ENCODE measurements at regions not wholly inside any gene's neighbourhood (a gene's known extent, or its start where the extent isn't known, plus 50 kb on each side); places are given as distances from the start of the nearest gene placed in this dataset.

DNA sequence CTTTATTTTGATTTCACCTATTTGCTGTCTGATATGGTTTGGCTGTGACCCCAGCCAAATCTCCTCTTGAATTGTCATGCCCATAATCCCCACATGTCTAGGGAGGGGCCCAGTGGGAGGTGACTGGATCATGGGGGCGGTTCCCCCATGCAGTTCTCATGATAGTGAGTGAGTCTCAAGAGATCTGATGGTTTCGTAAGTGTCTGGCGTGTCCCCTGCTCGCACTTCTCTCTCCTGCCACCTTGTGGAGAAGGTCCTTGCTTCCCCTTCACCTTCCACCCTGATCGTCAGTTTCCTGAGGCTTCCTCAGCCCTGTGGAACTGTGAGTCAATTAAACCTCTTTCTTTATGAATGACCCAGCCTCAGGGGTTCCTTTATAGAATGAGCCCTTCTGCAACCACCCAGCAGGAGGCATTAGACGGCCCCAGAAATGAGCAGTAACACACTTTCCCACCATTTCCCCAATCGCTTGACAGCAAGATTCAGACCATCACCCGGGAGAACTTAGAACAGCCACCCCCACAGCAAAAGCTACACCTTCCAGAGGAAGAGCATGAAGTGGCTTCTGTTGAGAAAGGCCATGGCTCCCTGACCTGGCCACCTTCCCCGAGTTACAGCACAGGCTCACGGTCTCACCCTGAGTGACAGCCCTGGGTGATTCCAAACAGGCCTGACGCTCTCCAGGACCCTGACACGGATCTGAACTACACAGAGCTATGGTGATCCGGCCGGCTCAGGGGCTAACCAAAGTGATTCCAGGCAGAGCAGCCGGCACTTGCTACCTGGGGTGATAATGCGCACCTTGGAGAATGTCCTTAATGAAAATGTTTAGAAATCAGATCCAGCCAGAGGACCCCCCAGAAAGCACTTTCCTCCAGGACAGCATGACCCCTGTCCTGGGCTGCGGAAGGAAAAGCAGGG is 131.2 kb upstream of the CDH4 start:
- TF ChIP-seq, protein P1, sequence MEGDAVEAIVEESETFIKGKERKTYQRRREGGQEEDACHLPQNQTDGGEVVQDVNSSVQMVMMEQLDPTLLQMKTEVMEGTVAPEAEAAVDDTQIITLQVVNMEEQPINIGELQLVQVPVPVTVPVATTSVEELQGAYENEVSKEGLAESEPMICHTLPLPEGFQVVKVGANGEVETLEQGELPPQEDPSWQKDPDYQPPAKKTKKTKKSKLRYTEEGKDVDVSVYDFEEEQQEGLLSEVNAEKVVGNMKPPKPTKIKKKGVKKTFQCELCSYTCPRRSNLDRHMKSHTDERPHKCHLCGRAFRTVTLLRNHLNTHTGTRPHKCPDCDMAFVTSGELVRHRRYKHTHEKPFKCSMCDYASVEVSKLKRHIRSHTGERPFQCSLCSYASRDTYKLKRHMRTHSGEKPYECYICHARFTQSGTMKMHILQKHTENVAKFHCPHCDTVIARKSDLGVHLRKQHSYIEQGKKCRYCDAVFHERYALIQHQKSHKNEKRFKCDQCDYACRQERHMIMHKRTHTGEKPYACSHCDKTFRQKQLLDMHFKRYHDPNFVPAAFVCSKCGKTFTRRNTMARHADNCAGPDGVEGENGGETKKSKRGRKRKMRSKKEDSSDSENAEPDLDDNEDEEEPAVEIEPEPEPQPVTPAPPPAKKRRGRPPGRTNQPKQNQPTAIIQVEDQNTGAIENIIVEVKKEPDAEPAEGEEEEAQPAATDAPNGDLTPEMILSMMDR (IDR thresholded peaks at IDR 0.05; ENCODE audit: low read depth, low read length): peak; percentile 62
- in situ Hi-C loops (cut with HindIII; ENCODE audit: low sequenced_read_pairs): no loop called here
- peak; percentile 51 for DNase-seq (ENCODE audit: low read depth, low spot score)
- no peak overlapping the region for H3K4me3 ChIP-seq (ENCODE audit: low read depth, low read length)

DNA sequence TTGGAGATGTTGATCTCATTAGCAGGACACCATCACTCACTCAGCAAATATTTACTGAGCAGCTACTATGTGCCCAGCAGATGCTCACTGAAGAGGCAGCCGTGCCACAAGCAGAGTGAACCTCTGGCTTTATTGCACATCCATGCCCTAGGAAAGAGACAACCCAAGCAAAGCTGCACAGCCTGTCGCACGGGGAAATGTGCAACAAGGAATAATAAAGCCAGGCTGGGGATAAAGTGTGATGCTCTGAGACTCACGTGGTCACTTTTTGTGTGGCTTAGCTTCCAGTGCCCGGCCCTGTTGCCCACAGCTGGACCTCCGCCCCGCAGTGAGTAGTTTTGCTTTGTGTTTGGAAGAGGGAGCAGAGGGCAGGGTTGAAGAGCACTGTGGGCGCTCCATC is 130.4 kb upstream of the CDH4 start:
- H3K4me3 ChIP-seq (ENCODE audit: low read depth, low read length): no peak overlapping the region
- TF ChIP-seq, protein P1 (IDR thresholded peaks at IDR 0.05; ENCODE audit: low read depth, low read length): no peak
- DNase-seq (ENCODE audit: low read depth, low spot score): no peak
- in situ Hi-C loops (cut with HindIII; ENCODE audit: low sequenced_read_pairs): no loop called here

GRCh38 chr20:61123286-61123685 is 128.8 kb upstream of the CDH4 start:
- DNase-seq (ENCODE audit: low read depth, low spot score): no peak
- TF ChIP-seq, protein P1 (IDR thresholded peaks at IDR 0.05; ENCODE audit: low read depth, low read length): no peak
- in situ Hi-C loops (cut with HindIII; ENCODE audit: low sequenced_read_pairs): no loop called here
- H3K4me3 ChIP-seq (ENCODE audit: low read depth, low read length): no peak overlapping the region

GRCh38 chr20:61123751-61124368 is 128.2 kb upstream of the CDH4 start:
- H3K4me3 ChIP-seq (ENCODE audit: low read depth, low read length): no peak overlapping the region
- TF ChIP-seq, protein P1 (IDR thresholded peaks at IDR 0.05; ENCODE audit: low read depth, low read length): no peak
- in situ Hi-C loops (cut with HindIII; ENCODE audit: low sequenced_read_pairs): no loop called here
- no peak for DNase-seq (ENCODE audit: low read depth, low spot score)

GRCh38 chr20:61125076-61125475 is 127.0 kb upstream of the CDH4 start:
- in situ Hi-C loops (cut with HindIII; ENCODE audit: low sequenced_read_pairs): no loop called here
- no peak overlapping the region for H3K4me3 ChIP-seq (ENCODE audit: low read depth, low read length)
- DNase-seq (ENCODE audit: low read depth, low spot score): no peak
- TF ChIP-seq, protein P1 (IDR thresholded peaks at IDR 0.05; ENCODE audit: low read depth, low read length): no peak

DNA sequence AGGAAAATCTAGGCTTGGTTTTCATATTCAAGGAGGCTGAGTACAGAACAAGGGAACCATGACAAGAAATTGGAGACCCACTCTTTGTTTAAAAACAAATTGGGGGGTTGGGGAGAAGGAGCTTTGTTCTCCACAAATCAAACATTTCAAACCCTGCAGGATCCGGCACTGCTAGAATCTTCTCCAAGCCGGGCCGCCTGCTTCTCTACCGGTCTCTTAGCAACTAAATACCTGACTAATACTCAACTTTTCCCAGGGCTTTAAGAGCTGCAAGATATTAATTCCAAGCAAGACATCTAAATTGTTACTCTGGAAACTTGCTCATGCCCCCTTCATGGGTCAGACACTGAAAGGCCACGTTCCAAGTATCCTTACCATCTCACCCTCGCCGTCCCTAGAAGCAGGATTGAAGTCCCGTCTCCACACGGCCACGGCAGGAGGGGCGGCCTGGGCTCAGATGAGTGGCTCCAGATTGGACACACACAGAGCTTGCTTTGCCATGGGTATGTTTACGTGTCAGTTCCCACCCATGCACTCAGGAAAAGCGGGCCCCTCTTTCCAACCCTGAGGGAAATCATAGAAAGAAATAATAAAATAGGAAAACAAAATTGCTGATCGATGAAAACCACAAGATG is 126.4 kb upstream of the CDH4 start:
- in situ Hi-C loops (cut with HindIII; ENCODE audit: low sequenced_read_pairs): no loop called here
- no peak for DNase-seq (ENCODE audit: low read depth, low spot score)
- H3K4me3 ChIP-seq (ENCODE audit: low read depth, low read length): no peak overlapping the region
- TF ChIP-seq, protein P1 (IDR thresholded peaks at IDR 0.05; ENCODE audit: low read depth, low read length): no peak
